Effector memory CD4-positive, alpha-beta T cell (primary cell): ENCODE measurements at regions not wholly inside any gene's neighbourhood (a gene's known extent, or its start where the extent isn't known, plus 50 kb on each side); places are given as distances from the start of the nearest gene placed in this dataset.

ENCODE experiments used
- DNase-seq, 3 donors: peaks; one replicate each; pipeline ENCODE4 v3.0.0-alpha.2; 2020
- H3K27ac ChIP-seq: 2 replicates; pipeline ENCODE4 v1.7.0; 2013; ENCODE audit warnings: mild to moderate bottlenecking, low read length, moderate library complexity; ENCODE audit not compliant: insufficient read depth, poor library complexity, severe bottlenecking
- H3K27me3 ChIP-seq: replicated peaks from 2 replicates; pipeline ENCODE4 v1.7.0; 2013; ENCODE audit warnings: mild to moderate bottlenecking, low read length; ENCODE audit not compliant: insufficient read depth, control insufficient read depth, poor library complexity, severe bottlenecking
- H3K36me3 ChIP-seq: 2 replicates; pipeline ENCODE4 v1.7.0; 2013; ENCODE audit warnings: mild to moderate bottlenecking, low read length, moderate library complexity; ENCODE audit not compliant: control insufficient read depth, insufficient read depth
- H3K4me1 ChIP-seq: 2 replicates; pipeline ENCODE4 v1.7.0; 2013; ENCODE audit warnings: low read length, mild to moderate bottlenecking; ENCODE audit not compliant: control insufficient read depth, insufficient read depth, poor library complexity, severe bottlenecking
- H3K4me3 ChIP-seq: 2 replicates; pipeline ENCODE4 v1.7.0; 2013; ENCODE audit warnings: low read length, low read depth, mild to moderate bottlenecking; ENCODE audit not compliant: insufficient read depth, poor library complexity, severe bottlenecking
- H3K9me3 ChIP-seq: 2 replicates; pipeline ENCODE4 v1.7.0; 2013; ENCODE audit warnings: mild to moderate bottlenecking, low read length, moderate library complexity; ENCODE audit not compliant: control insufficient read depth

- Histone ChIP-seq H3K27me3 (no peaks in the 10 kb centered on the region), H3K4me3 (no peak overlapping the region), H3K9me3 (no peaks in the 10 kb centered on the region), H3K4me1 (peaks cover 3% of the 10 kb centered on the region), H3K27ac (no peak overlapping the region), H3K36me3 (no peaks in the 10 kb centered on the region)
- DNase-seq, result no peak
These were observed 78.0 kb upstream of the POU1F1 start for GRCh38 chr3:87354398-87354797.

DNA sequence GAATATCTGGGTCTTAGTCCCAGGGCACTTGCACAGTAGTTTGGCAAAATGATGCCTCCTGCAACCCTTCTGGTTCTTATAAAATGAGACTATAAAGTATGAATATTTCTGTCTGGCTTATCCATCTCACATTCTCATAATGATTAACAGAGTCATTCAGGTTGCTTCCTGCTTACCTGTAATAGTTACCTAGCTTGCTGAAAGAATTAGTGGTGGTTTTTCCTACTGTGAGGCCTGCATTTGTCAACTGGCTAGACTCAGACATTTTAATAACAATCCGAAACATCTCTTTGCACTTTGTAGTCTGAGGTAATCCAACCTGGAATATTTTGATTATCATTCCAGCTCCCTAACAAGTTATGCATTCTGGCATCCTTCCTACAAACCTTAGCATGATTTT lies 75.6 kb upstream of the POU1F1 start:
- Histone ChIP-seq H3K4me1 (peaks cover 3% of the 10 kb centered on the region), H3K27me3 (no peaks in the 10 kb centered on the region), H3K9me3 (no peaks in the 10 kb centered on the region), H3K4me3 (no peak overlapping the region), H3K27ac (no peak overlapping the region), H3K36me3 (no peaks in the 10 kb centered on the region)
- no peak for DNase-seq

DNA sequence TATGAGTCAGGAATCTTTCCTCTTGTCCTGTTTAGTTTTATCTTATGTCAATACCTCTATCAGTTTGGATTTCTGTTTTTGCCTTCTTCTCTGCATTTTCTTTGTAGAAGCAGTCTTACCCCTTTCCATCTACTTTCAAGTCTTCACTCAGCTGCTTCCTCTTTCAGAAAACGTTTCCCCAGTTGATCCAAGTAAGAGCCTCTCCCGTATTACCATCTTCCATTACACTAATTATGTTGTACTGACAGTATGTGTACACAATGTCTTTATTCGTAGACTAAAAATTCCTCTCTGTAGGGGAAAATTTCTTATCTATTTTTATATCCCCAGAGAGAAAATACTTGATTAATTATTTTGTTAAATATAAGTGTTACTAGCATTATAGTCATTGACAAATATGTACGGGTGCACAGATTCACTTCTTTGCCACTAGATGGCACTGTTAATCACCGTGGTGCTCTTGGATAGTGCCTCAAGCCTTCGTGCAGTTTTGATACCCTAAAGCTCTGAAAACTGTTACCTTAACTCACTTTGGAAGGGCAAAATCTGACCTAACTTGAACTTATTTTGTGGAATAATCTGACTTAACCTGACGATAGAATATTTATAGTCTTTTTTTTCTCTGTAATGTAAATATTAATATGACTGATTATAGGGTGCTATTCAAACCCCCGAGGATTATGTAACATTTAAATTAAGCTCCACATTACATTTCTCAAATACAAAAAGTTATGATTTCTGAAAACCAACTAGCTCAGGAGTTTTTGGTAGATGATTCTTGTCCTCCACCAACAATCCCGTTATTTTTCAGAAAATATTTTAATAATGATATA lies 74.2 kb upstream of the POU1F1 start:
- Histone ChIP-seq H3K4me1 (peaks cover 3% of the 10 kb centered on the region), H3K27me3 (no peaks in the 10 kb centered on the region), H3K27ac (no peak overlapping the region), H3K9me3 (no peaks in the 10 kb centered on the region), H3K4me3 (no peak overlapping the region), H3K36me3 (no peaks in the 10 kb centered on the region)
- DNase-seq, result peak in 1 of 3 donors; percentile 16

- Histone ChIP-seq H3K27me3 (no peaks in the 10 kb centered on the region), H3K36me3 (no peaks in the 10 kb centered on the region), H3K4me1 (peaks cover 3% of the 10 kb centered on the region), H3K4me3 (no peak overlapping the region), H3K9me3 (no peaks in the 10 kb centered on the region), H3K27ac (no peak overlapping the region)
- DNase-seq, result no peak
These were observed 73.4 kb upstream of the POU1F1 start for GRCh38 chr3:87349833-87350232.

DNA sequence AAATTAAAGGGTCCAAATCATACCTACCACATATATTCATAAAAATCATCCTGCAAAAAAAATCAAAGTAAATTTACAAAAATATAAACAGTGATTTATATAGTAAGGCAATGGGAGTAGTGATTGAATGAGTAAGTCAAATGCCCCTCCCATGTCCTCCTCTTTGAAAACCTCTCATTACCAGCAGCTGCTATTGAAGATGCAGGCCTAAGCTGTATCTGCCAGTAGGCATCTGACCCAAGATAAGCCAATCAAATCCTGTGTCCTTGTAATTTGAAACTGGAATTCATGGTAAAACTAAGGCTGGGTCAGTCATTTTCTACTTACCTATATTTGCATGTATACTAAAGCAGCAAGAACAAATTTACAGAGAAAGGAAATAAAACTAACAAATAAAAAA lies 60.4 kb upstream of the POU1F1 start:
- no peak for DNase-seq
- H3K36me3 ChIP-seq, result no peaks in the 10 kb centered on the region
- no peaks in the 10 kb centered on the region for H3K27me3 ChIP-seq
- no peak overlapping the region for H3K27ac ChIP-seq
- no peaks in the 10 kb centered on the region for H3K4me1 ChIP-seq
- no peak overlapping the region for H3K4me3 ChIP-seq
- H3K9me3 ChIP-seq, result no peaks in the 10 kb centered on the region

DNA sequence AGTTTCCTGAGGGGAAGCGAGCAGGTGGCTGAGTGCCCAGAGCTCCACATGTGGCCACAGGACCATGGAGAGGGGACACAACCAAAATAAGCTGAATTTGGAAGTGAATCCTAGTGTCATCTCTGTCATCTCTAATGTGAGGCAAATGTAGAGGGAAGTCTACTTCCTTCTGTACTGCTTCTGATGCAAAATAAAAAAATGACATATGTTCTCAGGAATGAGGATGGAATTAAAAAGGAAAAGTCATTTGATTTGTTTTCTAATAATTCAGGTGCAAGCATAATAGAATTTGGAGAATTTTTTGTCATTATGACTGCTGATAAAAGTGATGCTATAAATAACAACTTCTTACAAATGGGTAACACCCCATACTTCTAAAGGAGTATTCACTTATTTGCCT lies 59.5 kb upstream of the POU1F1 start:
- H3K4me3 ChIP-seq, result no peak overlapping the region
- H3K36me3 ChIP-seq, result no peaks in the 10 kb centered on the region
- H3K27me3 ChIP-seq, result no peaks in the 10 kb centered on the region
- H3K9me3 ChIP-seq, result no peaks in the 10 kb centered on the region
- no peak overlapping the region for H3K27ac ChIP-seq
- no peak for DNase-seq
- H3K4me1 ChIP-seq, result no peaks in the 10 kb centered on the region

- Histone ChIP-seq H3K4me1 (no peaks in the 10 kb centered on the region), H3K27ac (no peak overlapping the region), H3K27me3 (no peaks in the 10 kb centered on the region), H3K36me3 (no peaks in the 10 kb centered on the region), H3K4me3 (no peak overlapping the region), H3K9me3 (no peaks in the 10 kb centered on the region)
- no peak for DNase-seq
These were observed 57.1 kb upstream of the POU1F1 start for GRCh38 chr3:87333393-87333892.

DNA sequence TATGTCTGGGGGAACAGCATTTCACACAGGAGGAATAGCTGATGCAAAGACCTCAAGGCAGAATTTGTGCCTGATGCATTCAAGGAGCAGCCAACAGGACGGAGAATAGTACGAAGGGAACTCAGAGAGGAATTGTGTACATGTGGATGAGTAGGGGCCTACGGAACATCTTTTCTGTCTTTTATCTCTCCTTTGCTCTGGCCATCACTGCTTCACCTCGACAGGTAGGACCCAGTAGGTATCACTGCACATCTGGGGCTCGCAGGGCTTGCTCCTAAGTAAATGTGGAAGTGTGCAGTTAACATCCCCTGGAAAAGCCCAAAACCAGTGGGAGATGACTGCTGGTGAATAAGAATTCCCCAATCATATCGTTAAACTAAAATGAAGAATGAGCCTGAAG lies 56.4 kb upstream of the POU1F1 start:
- H3K36me3 ChIP-seq, result no peaks in the 10 kb centered on the region
- H3K4me3 ChIP-seq, result no peak overlapping the region
- no peak overlapping the region for H3K27ac ChIP-seq
- no peaks in the 10 kb centered on the region for H3K27me3 ChIP-seq
- no peaks in the 10 kb centered on the region for H3K9me3 ChIP-seq
- H3K4me1 ChIP-seq, result no peaks in the 10 kb centered on the region
- DNase-seq, result no peak

GRCh38 chr3:87329065-87329464 lies 52.7 kb upstream of the POU1F1 start:
- no peaks in the 10 kb centered on the region for H3K9me3 ChIP-seq
- H3K27me3 ChIP-seq, result no peaks in the 10 kb centered on the region
- H3K4me3 ChIP-seq, result no peak overlapping the region
- H3K27ac ChIP-seq, result no peak overlapping the region
- no peak for DNase-seq
- H3K36me3 ChIP-seq, result no peaks in the 10 kb centered on the region
- H3K4me1 ChIP-seq, result no peaks in the 10 kb centered on the region
